ENCODE measurements at regions not wholly inside any gene's neighbourhood (a gene's known extent, or its start where the extent isn't known, plus 50 kb on each side); places are given as distances from the start of the nearest gene placed in this dataset.

DNA sequence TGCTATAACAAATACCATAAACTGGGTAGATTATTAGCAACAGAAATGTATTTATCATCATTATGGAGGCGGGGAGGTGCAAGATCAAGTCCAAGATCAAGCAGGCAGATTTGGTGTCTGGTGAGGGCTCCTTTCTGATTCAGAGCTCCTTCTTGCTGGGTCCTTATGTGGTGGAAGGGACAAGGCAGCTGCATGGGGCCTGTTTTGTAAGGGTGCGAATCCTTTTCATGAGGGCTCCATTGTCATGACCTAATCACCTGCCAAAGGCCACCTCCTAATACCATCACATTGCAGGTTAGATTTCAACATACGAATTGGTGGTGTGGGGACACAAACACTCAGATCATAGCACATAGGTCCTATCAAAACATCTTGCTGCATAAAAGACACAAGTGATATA lies 84.4 kb upstream of the CCDC150 start:
- intact Hi-C loops (cut with micrococcal nuclease): no loop called here
- dilution Hi-C loops (cut with MboI; ENCODE audit: extremely low pct_ligation_motif_present, low sequenced_read_pairs): no loop called here
- Histone ChIP-seq H3K9ac (replicated peaks; ENCODE audit: extremely low read depth, insufficient read depth, low read length) (no peak overlapping the region), H3K79me2 (ENCODE audit: control insufficient read depth, insufficient read depth, low read length) (no peaks in the 10 kb centered on the region), H4K20me1 (replicated peaks; ENCODE audit: control insufficient read depth, extremely low read depth, insufficient read depth, low read length) (no peaks in the 10 kb centered on the region), H3K36me3 (ENCODE audit: control insufficient read depth in 2 of 2, extremely low read depth in 1 of 2, insufficient read depth in 2 of 2, low read length in 2 of 2) (no peaks in the 10 kb centered on the region), H3K27ac (ENCODE audit: insufficient read depth, low read depth, low read length) (no peak overlapping the region), H3K4me3 (replicated peaks in 1 of 3; ENCODE audit: insufficient read depth in 1 of 3, low read depth in 1 of 3, low read length in 3 of 3) (no peak overlapping the region), H3K9me3 (replicated peaks; ENCODE audit: control insufficient read depth, insufficient read depth, low read length) (no peaks in the 10 kb centered on the region), H3K9me1 (replicated peaks; ENCODE audit: control insufficient read depth, extremely low read depth, insufficient read depth, low read length) (no peaks in the 10 kb centered on the region), H3K4me2 (ENCODE audit: insufficient read depth, low read length) (no peak overlapping the region), H3K4me1 (ENCODE audit: control insufficient read depth, extremely low read depth, insufficient read depth, low read length) (no peaks in the 10 kb centered on the region), H3K27me3 (ENCODE audit: control insufficient read depth in 2 of 2, insufficient read depth in 2 of 2, low read length in 2 of 2) (peaks cover 3 to 25% of the 10 kb centered on the region in 2 experiments), H2AFZ (ENCODE audit: low read depth, low read length) (no peak overlapping the region)
- DNase-seq (ENCODE audit: low read depth, low spot score): no peak
- TF ChIP-seq POLR2AphosphoS5 (IDR thresholded peaks at IDR 0.05; ENCODE audit: insufficient read depth, low read depth, low read length): no peak
- TF ChIP-seq GATA2 (IDR thresholded peaks at IDR 0.05; ENCODE audit: insufficient read depth, insufficient read length, low read depth, low read length): no peak
- TF ChIP-seq MAX (IDR thresholded peaks at IDR 0.05; ENCODE audit: insufficient read depth, insufficient read length): no peak
- TF ChIP-seq, protein P1, sequence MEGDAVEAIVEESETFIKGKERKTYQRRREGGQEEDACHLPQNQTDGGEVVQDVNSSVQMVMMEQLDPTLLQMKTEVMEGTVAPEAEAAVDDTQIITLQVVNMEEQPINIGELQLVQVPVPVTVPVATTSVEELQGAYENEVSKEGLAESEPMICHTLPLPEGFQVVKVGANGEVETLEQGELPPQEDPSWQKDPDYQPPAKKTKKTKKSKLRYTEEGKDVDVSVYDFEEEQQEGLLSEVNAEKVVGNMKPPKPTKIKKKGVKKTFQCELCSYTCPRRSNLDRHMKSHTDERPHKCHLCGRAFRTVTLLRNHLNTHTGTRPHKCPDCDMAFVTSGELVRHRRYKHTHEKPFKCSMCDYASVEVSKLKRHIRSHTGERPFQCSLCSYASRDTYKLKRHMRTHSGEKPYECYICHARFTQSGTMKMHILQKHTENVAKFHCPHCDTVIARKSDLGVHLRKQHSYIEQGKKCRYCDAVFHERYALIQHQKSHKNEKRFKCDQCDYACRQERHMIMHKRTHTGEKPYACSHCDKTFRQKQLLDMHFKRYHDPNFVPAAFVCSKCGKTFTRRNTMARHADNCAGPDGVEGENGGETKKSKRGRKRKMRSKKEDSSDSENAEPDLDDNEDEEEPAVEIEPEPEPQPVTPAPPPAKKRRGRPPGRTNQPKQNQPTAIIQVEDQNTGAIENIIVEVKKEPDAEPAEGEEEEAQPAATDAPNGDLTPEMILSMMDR (IDR thresholded peaks at IDR 0.05; ENCODE audit: extremely low read depth in 1 of 2, insufficient read depth in 1 of 2, low read depth in 1 of 2, low read length in 2 of 2): no peak
- no peak for TF ChIP-seq POLR2A (IDR thresholded peaks at IDR 0.05; ENCODE audit: low read depth, low read length)
- TF ChIP-seq EZH2 (IDR thresholded peaks at IDR 0.05; ENCODE audit: borderline replicate concordance, low read depth, low read length, severe bottlenecking): no peak
- TF ChIP-seq MYC (IDR thresholded peaks at IDR 0.05; ENCODE audit: low read depth, low read length): no peak
- no peak for TF ChIP-seq JUN (IDR thresholded peaks at IDR 0.05; ENCODE audit: borderline replicate concordance, insufficient read depth, insufficient read length, low read depth)
- TF ChIP-seq FOS (IDR thresholded peaks at IDR 0.05; ENCODE audit: borderline replicate concordance, insufficient read depth, low read length): no peak
- BruUV-seq (replicated peaks): no TSS peak
- ChIA-PET CTCF (no interaction called here), POLR2A (no interaction called here)
- FAIRE-seq: no peak

Data from endothelial cell of umbilical vein (primary cell).